CD4-positive, alpha-beta T cell treated with Interleukin-17A for 1 hour (primary cell): ENCODE measurements at regions not wholly inside any gene's neighbourhood (a gene's known extent, or its start where the extent isn't known, plus 50 kb on each side); places are given as distances from the start of the nearest gene placed in this dataset.
"Not testable (repeated sequence)": the region's sequence is repeated elsewhere in the genome, so short reads cannot be mapped to it uniquely, and the experiment has no call there.

Experiments used
- DNase-seq: peaks from one replicate; pipeline ENCODE4 v3.0.0-alpha.2; 2020

- no peak for DNase-seq
Observed at GRCh38 chr7:142437741-142438140, 179.9 kb upstream of the PRSS58 start.

GRCh38 chr7:142436601-142437000 lies 178.7 kb upstream of the PRSS58 start:
- DNase-seq, result no peak

GRCh38 chr7:142435606-142436005 lies 177.7 kb upstream of the PRSS58 start:
- not testable (repeated sequence) for DNase-seq

GRCh38 chr7:142434666-142435167 lies 176.9 kb upstream of the PRSS58 start:
- DNase-seq, result no peak

- DNase-seq, result not testable (repeated sequence)
Observed at GRCh38 chr7:142434133-142434532, 176.3 kb upstream of the PRSS58 start.

- DNase-seq, result no peak
Observed at GRCh38 chr7:142432377-142432776, 174.5 kb upstream of the PRSS58 start.

GRCh38 chr7:142431491-142431890 lies 173.6 kb upstream of the PRSS58 start:
- no peak for DNase-seq

GRCh38 chr7:142428094-142428493 lies 170.2 kb upstream of the PRSS58 start:
- no peak for DNase-seq

GRCh38 chr7:142425281-142425680 lies 167.4 kb upstream of the PRSS58 start:
- no peak for DNase-seq

- DNase-seq, result no peak
Observed at GRCh38 chr7:142422621-142423020, 164.8 kb upstream of the PRSS58 start.

- DNase-seq, result no peak
Observed at GRCh38 chr7:142420554-142421362, 162.9 kb upstream of the PRSS58 start.

- DNase-seq, result no peak
Observed at GRCh38 chr7:142418326-142418725, 160.5 kb upstream of the PRSS58 start.

GRCh38 chr7:142414915-142415314 lies 157.1 kb upstream of the PRSS58 start:
- no peak for DNase-seq

- no peak for DNase-seq
Observed at GRCh38 chr7:142414135-142414534, 156.3 kb upstream of the PRSS58 start.

- no peak for DNase-seq
Observed at GRCh38 chr7:142413280-142414000, 155.6 kb upstream of the PRSS58 start.

GRCh38 chr7:142412551-142413193 lies 154.8 kb upstream of the PRSS58 start:
- DNase-seq, result peak; percentile 58

- no peak for DNase-seq
Observed at GRCh38 chr7:142409471-142409870, 151.6 kb upstream of the PRSS58 start.

GRCh38 chr7:142408794-142409193 lies 150.9 kb upstream of the PRSS58 start:
- no peak for DNase-seq

GRCh38 chr7:142407939-142408570 lies 150.2 kb upstream of the PRSS58 start:
- no peak for DNase-seq

GRCh38 chr7:142405122-142405765 lies 147.4 kb upstream of the PRSS58 start:
- DNase-seq, result no peak

- DNase-seq, result no peak
Observed at GRCh38 chr7:142401951-142402350, 144.1 kb upstream of the PRSS58 start.

- no peak for DNase-seq
Observed at GRCh38 chr7:142400042-142400533, 142.2 kb upstream of the PRSS58 start.
